Stimulated activated CD8-positive, alpha-beta memory T cell treated with anti-CD3 and anti-CD28 coated beads, Interleukin-12 subunit alpha, Interleukin-12 subunit beta, amount 100 ng/mL, for 24 hours (primary cell): ENCODE measurements at regions not wholly inside any gene's neighbourhood (a gene's known extent, or its start where the extent isn't known, plus 50 kb on each side); places are given as distances from the start of the nearest gene placed in this dataset.

Experiments
- DNase-seq: peaks from one replicate; pipeline ENCODE4 v3.0.0-alpha.2; 2020; ENCODE audit errors: extremely low read depth

DNA sequence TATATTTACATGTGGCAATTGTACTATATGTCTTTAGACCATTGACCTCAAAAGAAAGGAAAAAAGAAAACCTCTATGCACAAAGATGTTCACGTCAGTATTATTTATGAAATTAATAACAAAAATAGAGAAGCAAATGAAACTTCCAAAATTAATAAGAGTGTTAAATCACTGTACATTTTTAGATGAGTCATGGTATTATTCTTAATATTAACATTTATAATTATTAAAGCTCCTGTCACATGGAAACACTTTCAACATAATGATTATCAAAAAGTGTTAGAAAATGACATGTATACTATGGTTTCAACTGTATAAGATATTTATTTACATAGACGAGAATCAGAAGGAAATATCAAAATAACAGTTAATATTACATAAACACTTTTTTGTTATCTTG, 324.9 kb upstream of the RUNX1 start:
- DNase-seq, result no peak

DNA sequence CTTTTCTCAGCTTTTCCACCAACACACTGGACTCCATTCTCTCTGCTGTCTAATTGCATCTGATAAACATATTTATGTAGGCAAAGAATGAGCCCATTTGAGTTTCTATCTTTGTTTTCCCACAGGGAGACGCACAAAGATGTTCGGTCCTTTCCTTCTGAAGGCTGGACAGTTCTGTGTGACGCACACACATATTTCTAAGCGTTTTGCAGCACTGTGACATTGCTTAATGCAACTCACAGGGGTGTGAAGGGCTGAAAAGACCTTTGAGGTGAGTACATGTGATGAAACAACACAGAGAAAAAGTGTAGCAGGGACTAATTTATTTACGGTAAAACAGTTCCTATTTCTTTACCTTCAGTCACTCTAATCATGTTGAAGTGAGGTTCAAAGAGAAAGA, 323.1 kb upstream of the RUNX1 start:
- no peak for DNase-seq

DNA sequence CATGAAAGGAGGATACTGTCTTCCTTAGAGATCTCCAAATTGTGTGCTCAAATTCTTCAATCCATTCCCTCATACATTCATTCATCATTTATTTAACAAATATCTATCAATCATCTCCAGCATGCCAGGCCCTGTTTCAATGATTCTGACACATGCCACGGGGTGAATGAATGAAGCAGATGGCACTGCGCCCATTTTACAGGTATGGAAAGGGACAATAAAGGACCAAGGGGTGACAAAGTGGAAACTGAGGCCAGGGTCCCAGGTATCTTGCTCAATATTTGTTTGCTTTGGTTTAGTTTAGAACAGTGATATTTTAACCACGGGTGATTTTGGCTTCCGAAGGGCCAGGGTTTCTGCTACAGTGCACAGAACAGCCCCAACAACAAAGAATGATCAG, 321.6 kb upstream of the RUNX1 start:
- no peak for DNase-seq

DNA sequence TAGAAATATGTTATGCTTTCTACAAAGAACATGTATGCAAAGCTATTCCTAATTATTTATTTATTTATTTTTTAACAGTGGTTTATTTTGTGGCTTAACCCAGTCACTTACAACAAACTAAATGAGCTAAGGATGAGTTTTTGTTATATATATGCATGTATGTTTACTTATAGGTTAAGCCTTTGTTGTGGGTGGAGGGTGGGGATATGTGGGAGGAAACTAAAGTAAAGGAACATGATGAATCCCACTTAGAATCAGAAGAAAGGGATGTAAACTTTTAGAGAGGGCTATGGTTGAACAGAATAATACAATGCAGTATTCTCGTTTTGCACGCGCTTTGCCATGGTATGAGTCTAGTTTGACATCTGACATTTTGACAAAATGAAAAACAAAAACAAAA, 321.0 kb upstream of the RUNX1 start:
- DNase-seq, result no peak

DNA sequence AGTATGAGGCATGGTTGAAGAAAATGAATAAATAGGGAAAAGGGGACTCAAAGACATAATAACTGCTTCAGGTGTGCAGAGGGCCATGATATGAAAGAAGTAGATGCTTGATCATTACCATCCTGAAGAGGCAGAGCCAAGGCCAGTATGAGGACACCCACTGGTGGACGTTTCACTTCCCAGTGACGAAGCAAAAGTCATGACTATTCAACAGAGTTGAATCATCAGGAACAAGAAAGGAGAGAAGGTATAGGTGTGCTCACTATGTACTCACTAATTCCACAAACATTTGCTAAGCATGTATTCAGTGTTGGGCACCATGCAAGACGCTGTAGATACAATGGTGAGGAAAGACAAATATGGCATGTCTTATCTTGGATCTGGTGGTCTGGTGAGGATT, 319.2 kb upstream of the RUNX1 start:
- DNase-seq, result no peak

DNA sequence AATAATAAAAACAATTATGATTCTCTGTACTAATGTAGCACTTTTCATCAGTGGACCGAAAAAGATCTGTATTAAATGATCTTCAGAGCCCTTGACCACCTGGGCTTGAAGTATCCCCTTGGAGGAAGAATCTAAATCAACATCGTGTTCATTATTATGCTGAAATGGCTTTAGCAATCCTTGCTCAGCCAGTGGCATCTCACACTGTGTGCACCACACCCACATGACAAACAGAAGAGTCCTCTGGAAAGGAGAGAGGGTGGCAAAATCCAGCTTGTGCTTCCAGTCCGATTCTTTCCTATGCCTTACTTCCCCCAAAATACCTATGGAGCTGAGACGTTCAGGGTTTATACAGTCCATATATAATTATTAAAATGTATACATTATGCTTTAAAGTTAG, 318.5 kb upstream of the RUNX1 start:
- no peak for DNase-seq

DNA sequence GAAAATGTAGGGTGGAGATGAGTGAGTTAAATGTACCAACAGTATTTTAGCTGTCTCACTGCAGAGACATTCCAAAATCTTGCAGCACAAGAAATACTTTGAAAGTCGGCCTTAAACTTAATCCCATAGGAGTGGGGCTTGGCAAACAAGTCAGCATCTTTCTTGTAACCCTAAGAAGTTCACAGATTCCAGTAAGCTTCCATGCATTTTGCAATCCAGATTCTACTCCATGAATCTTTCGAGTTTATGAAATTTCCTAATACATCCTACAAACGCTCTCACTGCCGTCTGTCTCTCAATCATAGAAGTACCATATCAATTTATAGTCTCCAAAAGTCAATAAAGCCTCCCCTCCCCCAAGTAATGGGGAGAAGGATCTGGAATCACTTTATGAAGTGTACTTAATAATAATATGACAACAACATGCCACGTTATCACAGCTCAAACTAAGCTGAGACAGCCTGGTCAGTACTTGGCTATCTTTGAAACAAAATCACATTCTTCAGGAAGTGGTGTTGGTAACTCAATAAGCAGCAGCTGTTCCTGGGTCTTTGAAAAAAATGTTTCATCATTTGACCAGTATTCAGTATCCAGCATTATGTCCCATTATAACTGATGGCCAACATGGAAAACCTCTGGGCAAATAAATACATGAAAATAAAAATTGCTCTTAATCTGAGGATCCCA, 317.4 kb upstream of the RUNX1 start:
- no peak for DNase-seq

DNA sequence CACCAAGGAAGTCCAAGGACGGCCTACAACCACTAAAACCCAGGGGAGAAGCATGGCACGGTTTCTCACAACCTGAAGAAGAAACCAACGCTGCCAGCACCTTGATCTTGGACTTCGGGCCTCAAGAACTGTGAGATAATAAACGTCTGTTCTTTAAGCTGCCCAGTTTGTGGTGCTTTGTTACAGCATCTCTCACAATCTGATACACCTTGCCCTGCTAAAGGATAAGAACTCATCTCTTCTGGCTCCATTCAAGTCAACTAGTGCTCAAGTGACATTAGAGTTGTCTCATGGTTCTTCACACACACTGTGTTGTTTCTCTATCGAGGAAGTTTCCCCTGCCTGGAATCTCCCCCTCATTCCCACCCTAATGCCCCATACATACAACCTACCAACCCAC, 314.4 kb upstream of the RUNX1 start:
- DNase-seq, result no peak

DNA sequence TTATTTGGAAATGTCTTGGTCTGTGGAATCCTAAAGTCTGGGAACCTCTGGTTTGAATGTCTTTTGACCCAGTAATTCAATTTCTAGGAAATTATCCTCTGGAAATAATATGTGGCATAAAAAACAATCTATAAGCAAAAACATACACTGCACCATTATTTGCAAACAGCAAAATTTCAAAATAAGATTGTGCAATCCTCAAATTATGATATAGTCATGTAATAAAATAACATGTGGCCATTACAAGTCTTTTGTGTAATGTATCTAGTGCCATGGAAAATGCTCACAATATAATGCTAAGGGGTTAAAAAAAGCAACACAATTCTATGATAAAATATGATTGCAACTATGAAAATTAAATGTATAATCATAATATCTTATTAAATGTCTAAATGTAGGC, 312.9 kb upstream of the RUNX1 start:
- DNase-seq, result no peak

DNA sequence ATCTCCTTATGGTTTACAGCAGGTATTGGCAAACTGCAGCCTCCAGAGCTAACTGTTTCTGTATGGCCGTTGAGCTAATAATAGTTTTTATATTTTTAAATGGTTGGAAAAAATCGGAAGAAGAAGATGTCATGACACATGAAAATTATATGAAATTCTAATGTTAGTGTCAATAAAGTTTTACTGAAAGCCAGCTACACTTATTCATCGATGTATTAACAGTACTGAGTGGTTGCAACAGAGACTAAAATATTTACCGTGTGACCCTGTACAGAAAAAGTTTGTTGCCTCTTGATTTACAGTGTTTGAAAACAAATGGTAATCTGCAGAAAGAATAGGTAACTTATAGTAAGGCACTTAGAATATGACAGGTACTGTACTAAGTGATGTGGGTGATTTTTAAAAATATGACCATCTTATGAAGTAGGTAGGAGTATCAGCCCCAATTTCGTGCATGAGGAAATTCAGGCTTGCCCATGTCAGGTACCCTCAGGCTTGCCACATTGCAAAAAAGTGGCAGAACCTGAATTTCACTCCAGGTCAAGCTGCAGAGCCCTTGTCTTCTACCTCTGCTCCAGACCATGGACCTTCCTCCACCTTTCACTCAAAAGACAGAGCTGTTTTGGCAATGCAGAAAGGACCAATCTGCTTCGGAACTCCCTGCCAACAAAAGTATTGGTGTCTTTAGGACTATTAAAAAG, 311.9 kb upstream of the RUNX1 start:
- DNase-seq, result no peak

DNA sequence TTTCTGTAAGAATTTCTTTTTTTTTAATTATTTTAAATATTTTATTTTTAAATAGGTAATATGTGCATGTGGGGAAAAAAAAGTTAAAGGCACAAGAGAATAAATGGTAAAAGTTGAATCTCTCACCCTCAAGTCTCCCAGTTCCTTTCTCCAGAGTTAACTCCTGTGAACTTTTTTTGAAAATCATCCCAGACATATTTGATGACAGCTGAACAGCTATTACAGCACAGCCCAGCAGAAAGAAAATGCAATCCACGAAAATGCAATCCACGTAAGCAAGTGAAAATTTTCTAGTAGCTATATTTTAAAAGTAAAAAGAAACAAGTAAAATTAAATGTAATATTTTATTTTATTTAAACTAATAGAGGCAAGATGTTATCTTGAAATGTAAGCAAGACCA, 310.0 kb upstream of the RUNX1 start:
- no peak for DNase-seq

DNA sequence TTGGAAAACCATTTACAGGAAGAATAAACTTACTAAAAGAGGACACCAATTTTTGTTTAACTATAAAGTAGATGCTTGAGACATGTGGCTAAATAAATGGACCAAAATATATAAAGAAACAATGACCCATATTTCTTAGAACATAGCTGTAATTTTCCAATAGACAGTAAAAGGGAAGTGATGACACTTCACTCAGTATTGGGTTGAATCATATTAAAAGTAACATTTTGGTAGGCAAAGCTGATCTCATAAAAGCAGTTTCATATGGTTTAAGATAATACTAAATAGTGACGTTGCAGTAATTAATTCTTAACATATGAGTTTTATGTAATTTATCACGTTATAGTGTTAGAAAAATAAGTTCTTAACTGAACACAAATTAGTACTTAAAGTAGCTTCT, 308.9 kb upstream of the RUNX1 start:
- DNase-seq, result no peak

DNA sequence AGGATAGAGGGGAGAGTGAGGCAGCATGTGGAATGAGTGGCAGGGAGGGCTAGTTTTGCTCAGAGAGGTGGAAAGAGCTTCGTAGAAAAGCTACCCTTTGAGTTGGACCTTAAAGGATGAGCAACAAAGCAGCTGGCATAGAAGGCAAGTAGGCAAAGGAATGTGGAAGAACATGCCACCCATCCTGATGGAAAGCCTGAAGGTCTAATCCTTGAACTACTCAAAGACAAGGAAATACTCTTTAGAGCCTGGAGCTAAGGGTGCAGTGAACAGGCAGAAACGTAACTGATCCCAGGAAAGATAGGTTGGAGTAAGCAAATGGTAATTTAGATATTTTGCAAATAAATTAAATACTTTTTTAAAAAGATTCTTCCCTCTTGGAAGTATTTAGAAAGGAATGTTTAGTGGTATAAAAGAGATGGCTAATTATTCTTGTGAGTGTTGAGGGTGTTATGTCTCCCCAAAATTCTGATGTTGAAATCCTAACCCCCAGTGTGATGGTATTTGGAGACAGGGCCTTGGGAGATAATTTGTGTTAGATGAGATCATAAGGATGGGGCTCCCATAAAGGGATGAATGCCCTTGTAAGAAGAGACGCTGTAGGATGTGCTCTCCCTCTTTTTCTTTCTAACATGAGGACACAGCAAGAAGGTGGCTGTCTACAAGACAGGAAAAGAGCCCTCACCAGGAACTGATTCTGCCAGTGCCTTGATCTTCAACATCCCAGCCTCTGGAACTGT, 308.1 kb upstream of the RUNX1 start:
- DNase-seq, result no peak

DNA sequence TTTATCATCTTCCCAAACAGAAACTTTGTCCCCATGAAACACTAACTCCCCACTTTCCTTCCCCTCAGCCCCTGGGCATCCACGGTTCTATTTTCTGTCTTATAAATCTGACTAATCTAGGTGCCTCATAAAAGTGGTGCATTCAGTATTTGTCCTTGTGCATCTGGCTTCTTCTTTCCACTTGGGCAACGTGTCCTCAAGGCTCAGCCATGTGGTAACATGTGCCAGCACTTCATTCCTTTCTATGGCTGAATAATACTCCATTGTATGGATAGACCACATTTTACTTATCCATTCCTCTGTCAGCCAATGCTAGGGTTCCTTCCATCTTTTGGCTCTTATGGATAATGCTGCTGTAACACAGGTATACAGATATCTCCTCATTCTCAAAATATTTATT, 305.0 kb upstream of the RUNX1 start:
- DNase-seq, result no peak

DNA sequence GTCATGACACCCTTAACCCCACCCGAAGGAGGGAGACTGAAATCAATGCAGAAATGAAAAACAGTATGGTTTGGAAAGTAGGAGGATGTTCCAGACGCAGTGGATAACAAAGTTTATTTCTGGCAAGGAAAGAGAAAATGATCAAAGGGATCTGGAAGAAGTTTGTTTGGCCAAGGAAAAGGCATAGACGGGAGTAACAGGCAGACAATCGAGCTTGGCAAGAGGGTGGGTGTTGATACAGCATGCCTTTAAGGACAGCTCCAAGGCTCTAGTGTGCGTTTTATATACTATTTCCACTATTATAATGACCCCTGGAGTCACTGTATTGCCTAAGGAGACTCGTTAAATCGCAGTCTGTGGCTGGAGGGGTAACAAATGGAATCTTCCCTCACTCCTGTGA, 303.7 kb upstream of the RUNX1 start:
- DNase-seq, result no peak

DNA sequence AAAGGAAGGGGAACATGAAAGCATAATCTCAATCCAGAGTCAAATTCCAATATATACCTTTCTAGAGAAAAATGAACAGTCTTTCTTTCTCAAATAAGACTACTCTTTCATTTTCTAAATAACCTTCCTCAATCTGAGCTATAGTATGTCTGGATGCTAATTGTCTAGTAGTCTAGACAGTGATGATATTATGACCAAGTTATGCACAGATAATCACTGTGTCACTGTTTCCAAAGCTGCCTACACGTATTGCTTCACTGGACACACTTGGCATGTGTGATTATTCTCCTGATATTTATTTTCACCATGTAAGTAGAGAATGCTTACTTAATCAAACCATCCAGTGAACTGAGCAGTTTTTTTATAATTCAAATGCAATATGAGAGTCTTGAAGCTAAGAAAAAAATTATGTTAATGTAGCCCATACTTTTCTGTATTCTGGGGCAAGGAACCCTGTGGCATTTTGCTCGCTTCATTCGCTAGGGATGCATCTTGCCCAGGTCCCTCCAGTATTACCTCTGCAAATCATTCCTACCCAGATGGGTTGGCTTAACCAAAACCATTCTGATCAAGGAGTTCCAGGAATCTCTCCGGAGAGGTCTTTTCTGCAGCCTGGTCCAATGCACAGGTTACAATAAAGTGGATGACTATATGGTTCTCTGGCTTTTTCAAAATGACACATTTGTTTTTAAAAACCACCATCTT, 303.1 kb upstream of the RUNX1 start:
- DNase-seq, result no peak

DNA sequence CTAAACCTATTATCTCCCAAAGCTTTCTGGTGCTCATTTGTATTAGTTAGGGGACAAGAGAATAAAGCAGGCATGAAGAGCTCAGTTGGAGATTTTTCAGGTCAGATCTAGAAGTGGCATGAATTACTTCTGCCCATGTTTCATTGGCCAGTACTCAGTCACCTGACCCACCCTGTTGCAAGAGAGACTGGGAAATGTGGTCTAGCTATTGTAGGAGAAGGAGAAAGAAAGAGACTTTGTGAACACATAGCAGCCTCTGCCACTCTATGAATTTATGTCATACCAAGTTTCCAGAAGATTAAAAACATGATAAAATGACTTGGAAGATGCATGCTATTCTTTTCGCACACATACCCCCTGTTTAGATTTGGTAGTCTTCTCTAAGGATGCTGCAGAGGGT, 302.3 kb upstream of the RUNX1 start:
- no peak for DNase-seq

DNA sequence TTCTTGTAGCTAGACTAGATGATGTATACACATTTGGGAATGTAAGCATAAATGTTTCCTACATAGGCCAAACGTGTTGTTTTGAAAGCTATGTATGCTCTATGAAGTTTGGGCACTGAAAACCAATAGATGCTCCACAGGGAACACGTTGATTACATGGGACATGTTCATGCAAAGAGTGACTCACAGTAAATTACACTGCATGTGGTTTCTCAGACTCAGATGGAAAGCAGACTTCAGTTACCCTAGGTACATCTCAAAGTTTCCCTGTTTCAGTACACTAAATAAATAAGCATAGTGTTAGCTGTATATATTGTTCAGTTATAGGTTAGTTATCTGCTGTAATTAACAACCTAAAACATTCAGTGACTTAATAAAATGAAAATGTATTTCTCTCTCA, 301.9 kb upstream of the RUNX1 start:
- no peak for DNase-seq

DNA sequence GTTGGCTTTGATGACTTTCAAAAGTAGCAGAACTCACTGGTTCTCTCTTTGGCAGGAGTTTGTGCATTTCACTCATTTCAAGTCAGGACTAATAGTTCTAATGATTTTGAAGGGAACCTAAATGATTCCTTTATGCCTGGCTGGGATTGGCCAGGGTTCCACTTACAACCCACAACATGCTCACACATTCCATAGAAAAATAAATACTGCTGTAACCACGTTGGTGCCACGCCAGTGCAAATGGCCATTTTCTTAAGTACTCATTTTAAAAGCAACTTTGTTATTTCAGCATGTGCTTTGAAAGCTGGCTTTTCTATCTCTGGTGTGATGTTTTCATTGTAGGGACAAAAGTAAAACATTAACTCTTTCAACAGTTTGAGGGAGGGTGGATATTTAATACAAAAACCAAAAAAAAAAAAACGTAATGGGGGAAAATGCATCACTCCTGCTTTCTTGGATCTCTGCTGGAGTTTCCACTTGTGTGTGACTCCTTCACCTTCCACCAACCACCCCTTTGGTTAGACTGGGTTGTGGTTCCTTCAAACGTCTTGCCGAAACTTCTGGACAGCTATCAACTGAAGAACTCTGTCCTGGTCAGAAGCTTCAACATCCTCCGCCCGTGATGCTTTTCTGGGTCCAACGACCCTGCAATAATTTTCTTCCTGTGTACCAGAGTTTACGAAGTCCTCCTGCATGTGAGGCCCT, 300.4 kb upstream of the RUNX1 start:
- no peak for DNase-seq

DNA sequence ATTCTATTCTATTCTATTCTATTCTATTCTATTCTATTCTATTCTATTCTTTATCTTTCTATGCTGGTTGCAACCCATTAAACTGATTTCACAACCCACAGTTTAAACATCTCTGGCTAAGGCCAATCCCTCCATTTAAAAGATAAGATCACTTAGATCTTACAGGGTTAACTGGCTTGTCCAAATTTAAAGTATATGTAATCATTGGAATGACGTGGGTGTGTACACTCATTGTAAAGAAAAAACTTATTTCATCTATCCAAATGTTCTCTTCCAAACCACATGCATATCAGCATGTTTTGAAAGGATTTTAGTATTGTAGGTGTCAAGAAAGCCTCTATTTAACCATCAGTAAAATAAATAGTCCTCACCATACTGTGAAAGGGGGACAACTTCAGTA, 299.6 kb upstream of the RUNX1 start:
- DNase-seq, result no peak

DNA sequence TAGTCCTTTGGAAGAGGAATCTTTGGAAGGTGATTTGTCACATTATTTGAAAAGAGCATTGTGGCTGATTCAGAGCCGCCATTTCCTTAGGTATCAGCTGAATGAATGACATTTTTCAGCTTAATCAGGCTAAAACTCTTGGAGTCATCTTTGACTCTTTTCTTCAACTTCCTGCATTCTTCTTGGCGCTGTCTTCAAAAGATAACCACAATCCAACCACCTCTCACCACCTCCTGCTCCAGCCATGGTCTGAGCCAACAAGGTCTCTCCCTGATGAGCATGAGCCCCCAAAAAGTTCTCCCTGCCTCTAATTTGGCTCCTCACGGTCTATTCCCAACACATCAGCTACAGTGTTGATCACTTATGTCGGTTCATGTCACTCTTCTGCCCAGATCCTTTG, 297.6 kb upstream of the RUNX1 start:
- no peak for DNase-seq

DNA sequence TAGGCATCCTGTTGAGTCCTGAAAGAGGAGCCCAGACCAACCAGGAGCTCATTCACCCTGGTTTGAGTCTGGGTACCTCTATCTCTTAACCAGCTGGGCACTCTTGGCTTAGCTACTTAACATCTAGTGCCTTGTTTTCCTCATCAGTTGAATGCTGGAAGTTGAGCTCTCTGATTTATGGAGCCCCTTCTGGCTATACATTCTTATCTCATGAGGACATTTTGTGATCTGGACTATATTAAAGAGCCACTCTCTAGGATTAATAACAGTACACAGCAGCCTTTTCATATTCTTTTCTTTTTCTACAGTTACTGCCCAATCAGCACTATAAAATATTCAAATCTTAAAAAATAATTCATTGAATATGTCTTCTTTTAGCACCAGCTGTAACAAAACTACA, 296.9 kb upstream of the RUNX1 start:
- no peak for DNase-seq
